Lower lobe of right lung (tissue), 2 donors: ENCODE measurements at regions not wholly inside any gene's neighbourhood (a gene's known extent, or its start where the extent isn't known, plus 50 kb on each side); places are given as distances from the start of the nearest gene placed in this dataset.

Experiments used
- ATAC-seq, 2 donors: fragments of 200-7000 bp; cut with Tn5 transposase; one replicate each; pipeline ENCODE4 v1.9.1; 2020 to 2022; ENCODE audit warnings: mild to moderate bottlenecking in 2 of 2, moderate library complexity in 2 of 2
- DNase-seq: peaks from one replicate; pipeline ENCODE4 v3.0.0-alpha.2; 2020
- H3K27ac ChIP-seq: fragments of 200-600 bp; one replicate; pipeline ENCODE4 v1.8.0; 2022
- H3K27me3 ChIP-seq: fragments of 200-600 bp; one replicate; pipeline ENCODE4 v1.8.0; 2022; ENCODE audit warnings: low read depth
- H3K36me3 ChIP-seq: fragments of 200-600 bp; one replicate; pipeline ENCODE4 v1.8.0; 2022; ENCODE audit warnings: mild to moderate bottlenecking
- H3K4me1 ChIP-seq: fragments of 200-600 bp; one replicate; pipeline ENCODE4 v1.8.0; 2022
- H3K4me3 ChIP-seq: fragments of 200-600 bp; one replicate; pipeline ENCODE4 v1.8.0; 2022; ENCODE audit warnings: mild to moderate bottlenecking
- H3K9me3 ChIP-seq: fragments of 200-600 bp; one replicate; pipeline ENCODE4 v1.8.0; 2022
- CTCF ChIP-seq: fragments of 200-600 bp; IDR thresholded peaks from one replicate; pipeline ENCODE4 v1.8.0; 2022; ENCODE audit warnings: antibody characterized with exemption, mild to moderate bottlenecking
- intact Hi-C: fragments of 100-400 bp; cut with DNase I; formaldehyde crosslinking; loops from one replicate; pipeline ENCODE4 v1.11.0; 2022
- donor health status: DM: no; HTN: yes; CAD: no; lungs with severe emphysema.

- H3K4me3 ChIP-seq = no peak overlapping the region
- no peak overlapping the region for H3K27ac ChIP-seq
- no peaks in the 10 kb centered on the region for H3K27me3 ChIP-seq
- H3K36me3 ChIP-seq = no peaks in the 10 kb centered on the region
- no peaks in the 10 kb centered on the region for H3K4me1 ChIP-seq
- ATAC-seq = no peak
- DNase-seq = no peak
- intact Hi-C loops = no loop called here
- TF ChIP-seq CTCF = no peak
- H3K9me3 ChIP-seq = no peaks in the 10 kb centered on the region
Observed at GRCh38 chr2:21454839-21455238, 331.1 kb downstream of the TDRD15 start.

- intact Hi-C loops = no loop called here
- DNase-seq (no peak), ATAC-seq (no peak)
- no peaks in the 10 kb centered on the region for H3K27me3 ChIP-seq
- H3K36me3 ChIP-seq = no peaks in the 10 kb centered on the region
- TF ChIP-seq CTCF = no peak
- no peaks in the 10 kb centered on the region for H3K9me3 ChIP-seq
- H3K4me1 ChIP-seq = no peaks in the 10 kb centered on the region
- no peak overlapping the region for H3K27ac ChIP-seq
- no peak overlapping the region for H3K4me3 ChIP-seq
Observed at GRCh38 chr2:21461754-21462240, 338.0 kb downstream of the TDRD15 start.

GRCh38 chr2:21466341-21466927 lies 342.7 kb downstream of the TDRD15 start:
- H3K27ac ChIP-seq = no peak overlapping the region
- no peak for ATAC-seq

GRCh38 chr2:21467280-21467818 lies 343.6 kb downstream of the TDRD15 start:
- no peak overlapping the region for H3K4me3 ChIP-seq
- no peak for DNase-seq

More at GRCh38 chr2:21466341-21466927, 342.7 kb downstream of the TDRD15 start:
- no peak for DNase-seq
- Histone ChIP-seq H3K4me1 (no peaks in the 10 kb centered on the region), H3K27me3 (no peaks in the 10 kb centered on the region), H3K9me3 (no peaks in the 10 kb centered on the region), H3K36me3 (no peaks in the 10 kb centered on the region), H3K4me3 (no peak overlapping the region)
- intact Hi-C loops = no loop called here
- no peak for TF ChIP-seq CTCF

GRCh38 chr2:21467910-21468309 lies 344.1 kb downstream of the TDRD15 start:
- no peak for TF ChIP-seq CTCF
- no peaks in the 10 kb centered on the region for H3K36me3 ChIP-seq
- no peak for DNase-seq
- no peaks in the 10 kb centered on the region for H3K4me1 ChIP-seq
- no peaks in the 10 kb centered on the region for H3K27me3 ChIP-seq
- H3K9me3 ChIP-seq = no peaks in the 10 kb centered on the region
- no peak overlapping the region for H3K4me3 ChIP-seq
- H3K27ac ChIP-seq = no peak overlapping the region
- ATAC-seq = no peak
- intact Hi-C loops = no loop called here

More at GRCh38 chr2:21467280-21467818, 343.6 kb downstream of the TDRD15 start:
- Histone ChIP-seq H3K9me3 (no peaks in the 10 kb centered on the region), H3K36me3 (no peaks in the 10 kb centered on the region), H3K27ac (no peak overlapping the region), H3K4me1 (no peaks in the 10 kb centered on the region), H3K27me3 (no peaks in the 10 kb centered on the region)
- intact Hi-C loops = no loop called here
- ATAC-seq = no peak
- no peak for TF ChIP-seq CTCF
